GM11168 (cell line): ENCODE measurements at regions not wholly inside any gene's neighbourhood (a gene's known extent, or its start where the extent isn't known, plus 50 kb on each side); places are given as distances from the start of the nearest gene placed in this dataset.
"Not testable (repeated sequence)": the region's sequence is repeated elsewhere in the genome, so short reads cannot be mapped to it uniquely, and the experiment has no call there.

ENCODE experiments used
- in situ Hi-C: fragments of 300-500 bp; cut with MboI; formaldehyde crosslinking; loops from one replicate; pipeline ENCODE4 v1.12.0; 2022; ENCODE audit warnings: low sequenced_read_pairs; ENCODE audit not compliant: unreplicated experiment

DNA sequence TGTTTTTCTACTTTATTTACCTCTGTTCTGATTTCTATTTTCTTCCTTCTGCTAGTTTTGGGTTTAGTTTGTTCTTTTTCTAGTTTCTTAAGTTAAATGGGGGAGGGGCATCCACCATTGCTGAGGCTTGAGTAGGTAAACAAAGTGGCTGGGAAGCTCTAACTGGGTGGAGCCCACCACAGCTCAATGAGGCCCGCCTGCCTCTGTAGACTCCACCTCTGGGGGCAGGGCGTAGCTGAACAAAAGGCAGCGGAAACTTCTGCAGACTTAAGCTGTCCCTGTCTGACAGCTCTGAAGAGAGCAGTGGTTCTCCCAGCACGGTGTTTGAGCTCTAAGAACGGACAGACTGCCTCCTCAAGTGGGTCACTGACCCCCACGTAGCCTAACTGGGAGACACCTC, 316.7 kb downstream of the RPLP1 start:
- in situ Hi-C loops, result not testable (repeated sequence)

DNA sequence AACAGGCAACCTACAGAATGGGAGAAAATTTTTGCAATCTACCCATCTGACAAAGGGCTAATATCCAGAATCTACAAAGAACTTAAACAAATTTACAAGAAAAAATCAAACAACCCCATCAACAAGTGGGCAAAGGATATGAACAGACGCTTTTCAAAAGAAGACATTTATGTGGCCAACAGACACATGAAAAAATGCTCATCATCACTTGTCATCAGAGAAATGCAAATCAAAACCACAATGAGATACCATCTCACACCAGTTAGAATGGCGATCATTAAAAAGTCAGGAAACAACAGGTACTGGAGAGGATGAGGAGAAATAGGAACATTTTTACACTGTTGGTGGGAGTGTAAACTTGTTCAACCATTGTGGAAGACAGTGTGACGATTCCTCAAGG, 321.6 kb downstream of the RPLP1 start:
- in situ Hi-C loops, result not testable (repeated sequence)

DNA sequence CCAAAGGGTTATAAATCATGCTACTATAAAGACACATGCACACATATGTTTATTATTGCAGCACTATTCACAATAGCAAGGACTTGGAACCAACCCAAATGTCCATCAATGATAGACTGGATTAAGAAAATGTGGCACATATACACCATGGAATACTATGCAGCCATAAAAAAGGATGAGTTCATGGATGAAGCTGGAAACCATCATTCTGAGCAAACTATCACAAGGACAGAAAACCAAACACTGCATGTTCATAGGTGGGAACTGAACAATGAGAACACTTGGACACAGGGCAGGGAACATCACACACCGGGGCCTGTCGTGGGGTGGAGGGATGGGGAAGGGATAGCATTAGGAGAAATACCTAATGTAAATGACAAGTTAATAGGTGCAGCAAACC, 322.1 kb downstream of the RPLP1 start:
- in situ Hi-C loops, result not testable (repeated sequence)

DNA sequence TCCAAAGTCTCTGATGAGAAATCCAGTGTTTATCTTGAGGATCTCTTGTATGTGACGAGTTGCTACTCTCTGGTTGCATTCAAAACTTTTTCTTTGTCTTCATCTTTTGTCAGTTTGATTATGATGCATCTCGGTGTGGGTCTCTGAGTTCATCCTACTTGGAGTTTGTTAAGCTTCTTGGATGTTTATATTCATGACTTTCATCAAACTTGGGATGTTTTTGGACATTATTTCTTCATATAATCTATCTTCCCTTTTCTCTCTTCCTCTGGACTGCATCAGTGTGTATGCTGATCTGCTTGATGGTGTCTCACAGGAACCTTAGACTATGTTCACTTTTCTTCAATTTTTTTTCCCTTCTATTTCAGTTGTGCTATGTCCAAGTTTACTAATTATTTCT, 320.4 kb downstream of the TLE3 start:
- in situ Hi-C loops, result no loop called here

DNA sequence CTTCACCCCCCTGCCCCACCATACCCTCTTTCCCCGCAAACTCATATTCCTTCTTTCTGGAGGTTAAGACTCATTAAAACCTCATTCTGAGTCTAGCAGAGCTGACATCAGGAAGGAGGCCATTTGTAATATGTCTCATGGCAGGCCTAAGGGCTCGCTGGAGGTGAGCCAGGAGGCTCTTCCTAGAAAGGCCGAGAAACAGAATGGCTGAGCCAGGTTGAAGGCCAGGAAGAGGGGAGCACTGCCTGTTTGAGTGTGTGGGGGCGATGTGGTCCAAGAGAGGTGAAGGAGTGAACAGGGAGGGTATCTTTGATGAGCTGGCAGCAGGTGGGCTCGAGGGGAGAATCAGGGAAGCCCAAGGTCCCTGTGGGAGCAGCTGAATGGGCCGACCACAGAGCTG, 317.3 kb downstream of the TLE3 start:
- in situ Hi-C loops, result no loop called here

DNA sequence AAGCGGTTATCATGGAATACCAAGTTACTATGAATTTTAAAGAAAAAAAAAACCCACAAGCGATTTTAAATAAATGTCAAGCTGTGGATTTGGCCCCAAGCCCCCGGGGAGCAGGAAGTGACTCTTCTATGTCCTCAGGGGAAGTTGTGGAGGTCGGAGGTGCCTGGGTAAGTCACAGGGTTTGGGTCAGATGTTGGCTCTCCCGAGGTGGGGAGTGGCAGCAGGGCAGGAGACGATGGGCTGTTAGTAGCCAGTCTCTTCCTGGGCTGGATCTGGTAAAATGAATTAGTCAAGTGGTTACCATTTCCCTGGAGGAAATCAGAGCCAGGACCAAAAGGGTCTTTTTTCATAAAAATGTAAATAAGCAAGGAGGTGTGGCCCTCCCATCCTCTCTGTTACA, 316.7 kb downstream of the TLE3 start:
- in situ Hi-C loops, result no loop called here

DNA sequence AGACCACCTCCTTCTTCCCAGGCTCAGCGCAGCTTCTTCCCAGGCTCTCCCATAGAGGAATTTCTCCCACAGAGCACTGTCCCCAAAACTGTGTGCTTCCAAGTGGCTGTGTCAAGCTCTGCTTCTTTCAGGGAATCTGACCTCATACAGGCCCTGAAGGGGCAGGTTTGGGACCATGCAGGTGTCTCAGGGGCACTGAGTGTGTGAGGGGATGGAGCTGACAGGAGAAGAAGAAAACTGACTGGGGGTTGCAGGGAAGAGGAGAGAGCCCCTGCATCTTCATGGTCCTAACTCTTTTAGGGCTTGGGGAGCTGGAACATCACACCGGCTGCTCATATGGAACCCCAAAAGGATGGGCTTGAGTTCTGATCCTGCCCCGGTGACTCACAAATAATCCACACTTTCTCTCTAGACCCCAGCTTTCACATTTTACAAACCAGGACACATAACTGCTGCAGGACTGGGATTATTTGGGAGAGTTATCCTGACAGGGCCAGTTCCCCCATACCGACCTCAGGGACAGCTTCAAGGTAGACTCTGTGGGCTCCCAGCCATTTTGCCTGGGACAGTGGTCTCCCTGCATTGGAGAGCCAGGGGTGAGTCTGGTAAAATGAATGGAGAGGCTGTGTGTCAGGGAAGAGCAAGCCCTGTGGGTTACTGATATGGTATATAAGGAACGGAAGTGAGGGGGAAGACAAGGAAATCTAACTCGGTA, 316.1 kb downstream of the TLE3 start:
- in situ Hi-C loops, result no loop called here

DNA sequence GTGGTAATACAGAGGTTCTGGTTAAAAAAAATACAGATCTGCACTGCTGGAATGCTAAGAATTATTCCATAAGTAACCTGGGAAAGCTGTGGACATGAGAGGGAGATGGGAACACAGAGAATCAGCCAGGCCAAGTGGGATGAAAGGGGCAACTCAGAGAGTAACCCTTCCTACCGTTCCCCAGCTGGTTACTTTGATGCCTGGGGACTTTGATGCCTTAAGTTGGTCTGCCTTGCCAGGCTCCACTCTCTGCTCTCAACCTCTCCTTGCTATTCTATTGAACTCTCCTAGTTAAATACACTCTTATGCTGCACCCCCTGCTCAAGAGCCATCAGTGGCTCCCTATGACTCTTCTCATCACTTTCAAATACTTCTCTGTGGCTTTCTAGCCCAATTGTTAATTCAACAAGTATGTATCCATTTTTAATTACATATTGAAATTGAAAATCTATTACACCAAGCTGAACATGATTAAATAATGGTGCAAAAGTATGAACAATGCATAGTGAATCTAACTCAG, 315.5 kb downstream of the TLE3 start:
- in situ Hi-C loops, result no loop called here

DNA sequence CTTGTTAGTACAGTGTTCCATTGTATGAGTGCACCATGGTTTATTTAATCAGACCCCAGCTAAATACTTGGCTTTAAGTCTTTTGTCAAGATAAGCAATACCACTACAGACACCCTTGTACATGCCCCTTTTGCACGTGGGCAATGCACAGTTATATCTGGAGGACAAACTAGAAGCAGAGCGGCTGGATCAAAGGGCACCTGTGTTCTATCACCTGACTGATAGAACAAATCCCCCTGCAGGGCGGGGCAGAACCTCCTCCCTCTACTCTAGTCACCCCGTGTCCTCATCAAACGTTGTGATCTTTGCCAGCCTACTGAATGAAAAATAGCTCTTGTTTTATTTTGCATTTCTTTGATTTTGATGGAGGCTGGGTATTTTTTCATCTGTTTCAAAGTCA, 314.9 kb downstream of the TLE3 start:
- in situ Hi-C loops, result no loop called here

DNA sequence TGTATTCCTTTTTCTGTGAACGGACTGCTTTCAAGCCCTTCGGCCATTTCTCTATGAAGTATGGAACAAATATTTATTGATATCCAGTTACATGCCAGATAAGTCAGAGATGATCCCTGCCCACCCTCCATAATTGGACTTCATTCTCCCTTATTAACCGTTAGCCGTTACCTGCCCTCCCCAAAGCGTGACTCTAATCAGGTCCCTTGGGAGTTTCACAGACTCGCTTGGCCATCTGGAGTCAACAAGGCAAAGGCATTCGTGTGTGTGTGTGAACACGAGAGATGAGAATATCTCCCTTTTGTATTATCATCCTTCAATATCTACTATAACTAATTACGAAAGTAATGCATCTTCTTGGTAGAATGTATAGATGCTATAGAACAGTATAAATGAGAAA, 314.5 kb downstream of the TLE3 start:
- in situ Hi-C loops, result no loop called here

DNA sequence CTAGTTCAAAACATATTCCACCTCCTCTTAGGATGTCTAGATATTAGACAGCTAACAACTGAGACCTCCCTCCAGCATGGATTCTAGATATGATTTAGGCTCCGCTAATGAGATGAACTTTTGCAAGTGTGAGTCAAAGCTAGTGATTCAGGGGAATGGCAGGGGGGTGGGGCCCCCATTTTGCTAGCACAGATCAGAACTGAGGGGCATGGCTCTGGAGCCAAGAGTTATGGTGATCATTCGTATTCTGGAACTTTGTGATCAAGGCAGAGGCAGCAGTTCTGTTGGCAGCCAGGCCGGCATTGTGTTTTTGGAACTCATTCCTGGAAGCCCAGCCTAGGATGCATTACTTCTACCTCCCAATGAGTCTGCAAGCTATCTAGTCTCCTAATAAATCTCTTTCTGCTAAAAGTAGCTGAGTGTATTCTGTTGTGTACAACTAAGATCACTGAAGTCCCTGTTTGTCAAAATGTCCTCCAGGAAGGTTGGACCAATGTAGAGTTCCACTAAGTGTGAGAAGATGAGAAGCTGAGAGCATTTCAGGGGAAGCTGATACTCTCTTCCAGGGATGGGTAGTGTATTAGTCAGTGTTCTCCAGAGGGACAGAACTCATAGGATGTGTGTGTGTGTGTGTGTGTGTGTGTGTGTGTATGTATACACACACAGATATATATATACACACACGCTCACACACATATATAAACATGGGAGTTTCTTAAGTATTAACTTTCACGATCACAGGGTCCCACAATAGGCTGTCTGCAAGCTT, 312.7 kb downstream of the TLE3 start:
- in situ Hi-C loops, result no loop called here

DNA sequence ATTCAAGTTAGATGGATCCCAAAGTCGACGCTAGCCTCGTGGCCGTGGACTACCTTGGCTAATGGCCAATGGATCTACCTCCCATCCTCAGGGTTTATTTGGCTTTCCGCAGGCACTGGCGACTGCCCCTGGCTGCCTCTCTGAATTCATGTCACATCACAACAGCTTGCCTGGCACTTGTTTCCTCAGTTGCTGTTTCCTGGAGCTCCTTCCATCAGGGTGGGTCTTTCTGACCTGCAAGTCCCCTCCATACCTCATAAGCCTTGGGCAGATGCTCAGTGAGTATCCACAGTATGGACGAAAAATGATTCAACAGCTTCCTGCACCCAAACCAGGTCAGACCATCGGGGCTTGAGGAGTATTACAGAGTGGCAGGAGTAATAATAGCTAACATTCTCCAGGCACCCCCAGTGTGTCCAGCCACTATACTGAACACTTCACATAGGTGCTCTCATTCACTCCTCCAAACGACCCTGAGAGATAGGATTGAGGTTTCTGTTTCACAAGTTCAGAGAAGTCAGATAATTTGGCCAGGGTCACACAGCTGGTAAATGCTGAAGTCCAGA, 311.5 kb downstream of the TLE3 start:
- in situ Hi-C loops, result no loop called here

DNA sequence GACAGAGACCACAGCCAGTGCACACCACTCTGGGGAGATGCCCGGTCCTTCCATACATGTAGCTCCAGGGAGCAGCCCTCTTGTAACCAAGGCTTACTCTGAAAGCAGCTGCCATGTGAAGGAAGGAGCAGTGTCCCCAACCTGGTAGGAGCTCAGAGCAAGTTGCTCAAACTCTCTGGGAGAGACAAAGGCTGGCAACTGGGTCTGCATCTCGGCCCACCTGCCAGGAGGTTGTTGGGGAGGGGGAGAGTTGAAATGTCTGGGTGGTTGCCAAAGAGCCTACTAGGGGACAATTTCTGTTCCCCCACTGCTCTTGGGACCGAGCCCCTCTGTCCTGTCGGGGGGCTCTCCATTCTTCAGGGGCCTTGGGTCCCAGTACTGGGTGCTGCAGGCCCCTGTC, 309.9 kb downstream of the TLE3 start:
- in situ Hi-C loops, result no loop called here

DNA sequence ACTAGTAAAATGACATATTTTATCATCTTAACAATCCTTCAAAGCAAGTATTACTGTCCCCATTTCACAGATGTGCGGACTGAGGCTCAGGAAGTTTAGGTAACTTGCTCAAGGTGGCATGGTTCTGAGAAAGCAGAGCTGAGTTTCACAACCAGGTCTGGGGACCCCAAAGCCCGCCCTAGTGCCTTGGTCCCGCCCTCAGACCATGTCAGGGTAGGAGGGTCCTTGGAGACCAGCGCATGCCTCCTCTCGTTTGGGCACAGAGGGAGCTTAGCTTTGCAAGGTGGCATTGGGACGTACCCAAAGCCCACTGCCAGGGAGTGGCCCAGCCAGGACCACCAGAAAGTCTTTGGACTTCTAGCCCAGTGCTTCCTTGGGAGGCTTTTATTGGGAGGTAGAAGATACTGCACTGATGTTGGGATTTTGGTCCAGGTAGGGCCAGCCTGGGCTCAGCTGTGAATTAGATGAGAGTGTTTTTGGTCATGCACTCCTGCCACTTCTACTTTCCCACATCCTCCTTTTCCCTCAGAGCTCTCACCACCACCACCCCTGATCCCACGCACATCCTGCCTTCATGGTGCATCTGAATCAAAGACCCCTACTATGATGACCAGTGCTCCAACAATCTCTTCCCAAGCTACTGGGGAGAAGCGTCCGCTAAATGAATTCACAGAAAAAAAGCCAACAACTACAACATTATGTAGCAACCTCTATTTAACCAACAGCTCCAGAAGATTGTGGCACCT, 307.9 kb downstream of the TLE3 start:
- in situ Hi-C loops, result no loop called here

DNA sequence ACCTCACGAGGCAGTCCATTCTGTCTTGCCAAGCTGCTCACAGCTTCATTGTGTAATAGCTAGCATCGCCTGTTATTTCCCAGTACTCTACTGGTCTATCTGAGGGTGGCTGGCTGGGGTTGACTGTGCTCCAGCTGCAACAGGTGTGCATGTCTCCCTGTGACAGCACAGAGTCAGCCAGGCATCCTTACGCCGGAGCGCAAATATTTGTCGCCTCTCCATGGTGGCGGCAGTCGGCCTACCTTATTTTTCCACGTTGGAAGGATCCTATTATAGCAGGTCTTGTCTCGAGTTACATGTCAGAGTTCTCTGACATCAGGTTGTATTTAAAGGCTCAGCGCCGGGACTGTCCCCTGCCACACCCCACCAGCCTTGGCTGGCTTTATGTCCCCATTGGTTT, 307.1 kb downstream of the TLE3 start:
- in situ Hi-C loops, result no loop called here

DNA sequence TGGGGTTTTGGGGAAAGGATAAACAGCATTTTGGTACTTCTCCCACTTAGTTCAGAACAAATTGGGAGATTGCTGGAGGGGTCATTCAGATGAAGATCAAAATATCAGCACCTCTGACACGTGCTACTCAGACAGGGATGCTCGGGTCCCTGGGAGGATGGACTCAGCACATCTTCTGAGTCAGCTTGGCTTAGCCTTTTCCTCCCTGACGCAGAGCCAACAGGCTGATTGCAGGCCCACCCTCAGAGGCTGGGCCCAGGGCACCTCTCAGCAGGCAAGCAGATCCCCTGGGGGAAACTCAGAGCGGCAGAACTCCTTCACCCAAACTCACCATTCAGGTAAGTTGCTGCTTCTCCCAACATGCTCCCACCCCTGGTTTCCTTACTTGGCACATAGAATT, 304.9 kb downstream of the TLE3 start:
- in situ Hi-C loops, result no loop called here

DNA sequence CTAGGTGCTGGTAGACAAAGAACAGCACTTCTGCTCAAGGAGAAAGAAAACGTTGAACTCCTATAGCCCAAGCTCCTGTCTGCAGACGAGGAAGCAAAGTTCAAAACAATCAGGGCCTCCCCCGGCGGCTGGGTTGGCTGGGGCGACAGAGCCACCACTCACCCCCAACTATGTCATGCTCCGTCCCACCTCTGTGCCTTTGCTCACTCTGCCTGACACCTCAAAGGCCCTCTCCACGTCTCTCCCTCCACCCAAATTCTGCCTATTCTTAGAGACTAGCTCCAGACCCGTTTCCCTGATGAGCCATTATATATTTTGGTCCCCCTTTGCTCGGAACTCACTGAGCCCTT, 304.3 kb downstream of the TLE3 start:
- in situ Hi-C loops, result no loop called here

DNA sequence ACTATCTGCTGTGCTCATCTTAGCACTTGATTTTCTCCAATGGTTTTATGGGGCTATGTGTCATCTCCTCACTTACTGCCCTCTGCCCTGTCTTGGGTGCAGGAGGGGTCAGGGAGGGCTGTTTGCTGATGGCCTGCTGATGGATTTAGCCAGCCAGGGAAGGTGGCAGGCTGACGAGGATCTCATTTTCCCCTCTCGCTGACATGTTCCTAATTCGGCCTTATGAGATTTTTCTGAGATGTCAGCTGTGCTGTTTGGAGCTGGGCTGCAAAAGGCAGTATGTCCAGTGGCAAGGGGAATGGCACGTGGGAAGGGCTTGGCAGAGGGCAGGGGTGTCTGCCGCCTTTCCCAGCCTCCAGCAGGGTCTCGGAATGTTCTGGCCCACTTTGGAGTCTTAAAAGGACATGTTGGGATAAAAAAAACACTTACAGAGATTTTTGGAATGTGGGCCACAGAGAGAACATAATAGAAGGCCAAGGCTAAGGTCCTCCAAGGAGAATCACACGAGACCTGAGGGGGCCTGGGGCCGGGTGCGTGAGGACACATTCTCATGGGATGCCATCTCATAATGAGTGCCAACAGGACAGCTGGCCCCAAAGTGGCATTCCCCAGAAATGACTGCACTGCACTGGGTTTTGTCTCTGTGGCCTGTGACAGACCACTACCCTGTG, 303.8 kb downstream of the TLE3 start:
- in situ Hi-C loops, result no loop called here

DNA sequence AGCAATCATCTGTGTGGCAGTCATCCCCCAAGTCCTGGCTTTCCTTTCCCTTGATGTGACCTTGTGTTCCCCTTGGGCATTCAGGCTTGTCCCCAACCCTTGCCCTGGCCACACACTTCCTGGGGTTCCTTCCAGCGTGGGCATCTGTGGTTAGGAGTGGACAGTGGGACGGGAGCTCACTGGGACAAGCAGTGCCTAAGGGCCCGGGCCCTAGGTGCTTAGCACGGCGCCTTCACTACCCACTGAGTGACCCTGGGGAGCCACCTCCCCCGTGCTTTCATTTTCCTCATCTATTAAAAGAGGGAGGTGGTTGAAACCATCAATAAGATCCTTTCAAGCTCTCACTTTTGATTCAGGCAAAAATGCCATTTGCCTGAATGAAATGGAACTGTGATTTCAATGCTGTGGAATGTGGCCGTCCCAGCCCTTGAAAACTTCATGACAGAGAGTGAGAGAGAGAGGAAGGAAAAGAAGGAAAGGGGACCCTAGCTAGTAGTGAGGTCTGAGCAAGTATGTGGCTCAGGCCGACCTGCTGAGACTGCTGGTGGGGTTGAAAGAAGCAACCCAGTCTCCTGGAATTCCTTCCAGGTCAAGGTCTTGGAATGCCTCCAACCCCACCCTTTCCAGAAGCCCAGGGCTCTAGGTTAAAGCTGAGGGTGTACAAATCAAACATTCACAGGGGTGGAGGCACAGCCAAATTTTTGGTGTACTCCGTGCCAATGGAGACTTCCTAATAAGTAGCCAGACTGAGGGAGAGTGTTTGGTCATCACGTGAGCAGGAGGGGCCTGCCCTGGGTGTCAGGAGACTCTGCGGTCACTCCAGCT, 302.9 kb downstream of the TLE3 start:
- in situ Hi-C loops, result no loop called here

DNA sequence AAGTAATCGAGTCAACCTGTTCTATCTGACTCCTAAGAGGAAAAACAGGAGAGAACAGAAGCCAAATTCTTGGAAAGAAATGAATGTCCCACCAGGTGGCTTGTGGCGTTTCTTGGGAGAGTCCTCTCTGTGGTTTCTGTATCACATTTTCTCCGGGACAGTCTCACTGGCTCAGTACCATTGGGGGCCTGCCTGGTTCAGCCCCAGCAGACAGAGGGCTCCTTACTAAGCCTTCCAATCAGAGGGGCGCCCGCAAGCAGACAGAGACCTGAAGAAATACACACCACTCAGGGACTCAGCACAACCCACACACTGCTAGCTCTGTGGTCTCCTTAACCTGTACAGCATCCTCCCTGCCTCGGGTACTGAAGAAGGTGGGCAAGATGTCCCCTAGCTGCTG, 302.1 kb downstream of the TLE3 start:
- in situ Hi-C loops, result no loop called here
